HepG2 (cell line): ENCODE measurements at regions not wholly inside any gene's neighbourhood (a gene's known extent, or its start where the extent isn't known, plus 50 kb on each side); places are given as distances from the start of the nearest gene placed in this dataset.

Experiments used
- ATF7-NPFF ChIP-seq: sonication (generic); formaldehyde crosslinking; IDR thresholded peaks from 2 replicates; pipeline ENCODE4 v1.8.1; 2023; ENCODE audit warnings: mild to moderate bottlenecking, low read depth, missing genetic modification reagents, moderate library complexity
- CTCF ChIP-seq: sonication (generic); formaldehyde crosslinking; IDR thresholded peaks from 2 replicates; pipeline ENCODE4 v1.5.0; 2020; ENCODE audit warnings: mild to moderate bottlenecking, missing genetic modification reagents, moderate library complexity
- E2F5 ChIP-seq: sonication (generic); formaldehyde crosslinking; conservative IDR thresholded peaks from 2 replicates; pipeline ENCODE4 v1.4.0; 2020; ENCODE audit warnings: missing genetic modification reagents
- EZH2 ChIP-seq: conservative IDR thresholded peaks from 2 replicates; pipeline ENCODE4 v1.6.1; 2012; ENCODE audit warnings: mild to moderate bottlenecking, low read depth, low read length, moderate library complexity
- LRRFIP1 ChIP-seq: sonication (generic); formaldehyde crosslinking; conservative IDR thresholded peaks from 2 replicates; pipeline ENCODE4 v1.4.0; 2020; ENCODE audit warnings: missing genetic modification reagents
- MYC ChIP-seq: sonication (generic); formaldehyde crosslinking; IDR thresholded peaks from 2 replicates; pipeline ENCODE4 v1.9.0; 2021; ENCODE audit warnings: missing genetic modification reagents, borderline replicate concordance
- RFX5 ChIP-seq: IDR thresholded peaks from 2 replicates; pipeline ENCODE4 v1.6.1; 2011; ENCODE audit warnings: low read depth, low read length, improper control_type of control experiment
- SMARCE1 ChIP-seq: fragments of 450-650 bp; IDR thresholded peaks from 2 replicates; pipeline ENCODE4 v1.6.1; 2017; ENCODE audit warnings: borderline replicate concordance
- TCF7 ChIP-seq: sonication (generic); IDR thresholded peaks from 2 replicates; pipeline ENCODE4 v1.6.1; 2016; ENCODE audit warnings: antibody characterized with exemption, low read depth
- ZNF790 ChIP-seq: sonication (generic); formaldehyde crosslinking; IDR thresholded peaks from 2 replicates; pipeline ENCODE4 v1.8.0; 2022; ENCODE audit warnings: missing genetic modification reagents, mild to moderate bottlenecking, borderline replicate concordance

GRCh38 chr5:25362799-25363198, 718.0 kb upstream of the CDH10 start:
- TF ChIP-seq MYC, result no peak
- TF ChIP-seq SMARCE1, result no peak
- TF ChIP-seq CTCF (CRISPR knock-in tag), result no peak
- no peak for TF ChIP-seq ATF7-NPFF (CRISPR knock-in tag)
- no peak for TF ChIP-seq TCF7
- no peak for TF ChIP-seq LRRFIP1 (CRISPR knock-in tag)
- no peak for TF ChIP-seq EZH2
- TF ChIP-seq RFX5, result no peak
- TF ChIP-seq ZNF790 (CRISPR knock-in tag), result no peak
- no peak for TF ChIP-seq E2F5
